GM21381 (cell line): ENCODE measurements at regions not wholly inside any gene's neighbourhood (a gene's known extent, or its start where the extent isn't known, plus 50 kb on each side); places are given as distances from the start of the nearest gene placed in this dataset.
"Not testable (repeated sequence)": the region's sequence is repeated elsewhere in the genome, so short reads cannot be mapped to it uniquely, and the experiment has no call there.

Experiments
- ATAC-seq: cut with Tn5 transposase; IDR thresholded peaks from one replicate; pipeline ENCODE4 v1.9.1; 2021; ENCODE audit warnings: mild to moderate bottlenecking, moderate library complexity; ENCODE audit not compliant: unreplicated experiment

DNA sequence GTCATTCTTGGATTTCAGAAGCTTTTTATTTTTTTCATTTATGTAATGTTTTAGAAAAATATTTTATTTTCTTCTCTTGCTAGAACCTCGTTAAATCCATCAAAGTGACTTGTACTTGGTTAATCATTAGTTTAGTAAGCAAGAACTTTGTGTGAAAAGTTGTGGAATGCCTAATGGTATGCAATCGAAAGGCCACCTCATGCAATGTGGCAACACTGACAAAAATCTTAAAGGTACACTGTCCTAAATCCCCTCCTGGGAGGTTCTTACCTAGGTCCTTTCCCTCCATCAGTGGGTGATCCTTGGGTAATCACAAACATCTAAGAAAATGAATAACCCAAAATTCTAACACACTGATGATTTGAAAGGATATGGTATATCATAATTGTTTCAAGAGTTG is 304.2 kb downstream of the DNAH5 start:
- ATAC-seq: no peak

DNA sequence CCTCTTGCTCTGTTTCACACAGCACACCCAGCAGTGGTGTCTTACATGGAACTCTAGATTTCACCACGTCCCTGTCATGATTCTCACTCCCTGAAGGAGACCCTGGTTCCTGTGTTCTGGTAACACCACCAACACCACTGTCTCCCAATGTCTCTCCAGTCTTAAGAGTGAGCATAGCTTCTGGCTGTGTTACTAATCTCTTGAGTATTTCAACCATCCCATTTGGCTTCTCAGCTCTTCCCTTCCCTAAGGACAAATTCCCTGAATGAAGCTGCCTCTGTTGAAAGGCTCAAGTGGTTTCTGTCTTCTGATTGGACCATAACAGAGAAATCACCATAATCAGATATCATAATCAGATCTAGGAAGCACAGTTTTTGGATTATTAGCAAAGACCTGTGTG is 311.8 kb downstream of the DNAH5 start:
- no peak for ATAC-seq

DNA sequence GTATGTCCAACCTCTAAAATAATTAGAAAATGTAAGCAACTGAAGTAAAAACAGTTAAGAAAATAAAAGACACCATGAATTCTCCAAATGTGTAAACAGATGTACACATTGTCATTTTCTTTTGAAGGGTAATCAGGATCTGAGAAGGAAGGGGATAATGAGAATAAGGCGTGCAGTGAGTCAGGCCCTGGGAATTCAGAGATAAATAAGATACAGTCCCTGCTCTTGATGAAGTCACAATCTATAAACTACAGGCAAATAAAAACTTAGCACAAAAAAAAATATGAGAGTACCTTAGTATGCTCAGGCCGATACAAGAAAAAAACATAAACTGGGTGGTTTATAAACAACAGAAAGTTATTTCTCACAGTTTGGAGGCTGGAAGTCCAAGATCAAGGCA is 315.3 kb downstream of the DNAH5 start:
- no peak for ATAC-seq

DNA sequence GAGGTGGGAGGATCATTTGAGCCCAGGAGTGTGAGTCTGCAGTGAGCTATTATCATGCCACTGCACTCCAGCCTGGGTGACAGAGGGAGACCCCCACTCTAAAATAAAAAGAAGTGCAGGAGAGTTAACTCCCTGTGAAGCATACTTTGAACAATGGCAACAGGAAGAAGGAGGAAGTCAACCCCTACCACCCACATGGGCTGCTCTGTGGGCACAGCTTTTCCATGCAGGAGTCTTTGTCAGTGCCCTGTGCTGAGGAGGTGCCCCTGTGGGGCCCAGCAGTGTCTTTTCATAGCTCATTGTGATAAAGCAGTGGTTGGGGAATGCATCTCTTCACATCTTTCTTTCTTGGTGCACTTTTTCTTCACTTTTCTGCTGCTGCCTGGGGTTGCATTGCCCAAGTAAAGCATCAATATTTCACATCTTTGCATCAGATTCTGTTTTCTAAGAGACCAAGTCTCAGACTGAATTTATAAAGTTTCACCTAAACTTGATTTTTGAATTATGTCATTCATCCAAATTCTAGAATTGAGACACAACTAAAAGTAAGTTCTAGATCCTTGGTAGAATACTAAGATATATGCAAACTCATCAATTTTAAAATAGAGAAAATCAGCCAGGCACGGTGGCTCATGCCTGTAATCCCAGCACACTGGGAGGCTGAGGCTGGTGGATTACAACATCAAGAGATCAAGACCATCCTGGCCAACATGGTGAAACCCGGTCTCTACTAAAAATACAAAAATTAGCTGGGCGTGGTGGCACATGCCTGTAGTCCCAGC is 316.6 kb downstream of the DNAH5 start:
- no peak for ATAC-seq

DNA sequence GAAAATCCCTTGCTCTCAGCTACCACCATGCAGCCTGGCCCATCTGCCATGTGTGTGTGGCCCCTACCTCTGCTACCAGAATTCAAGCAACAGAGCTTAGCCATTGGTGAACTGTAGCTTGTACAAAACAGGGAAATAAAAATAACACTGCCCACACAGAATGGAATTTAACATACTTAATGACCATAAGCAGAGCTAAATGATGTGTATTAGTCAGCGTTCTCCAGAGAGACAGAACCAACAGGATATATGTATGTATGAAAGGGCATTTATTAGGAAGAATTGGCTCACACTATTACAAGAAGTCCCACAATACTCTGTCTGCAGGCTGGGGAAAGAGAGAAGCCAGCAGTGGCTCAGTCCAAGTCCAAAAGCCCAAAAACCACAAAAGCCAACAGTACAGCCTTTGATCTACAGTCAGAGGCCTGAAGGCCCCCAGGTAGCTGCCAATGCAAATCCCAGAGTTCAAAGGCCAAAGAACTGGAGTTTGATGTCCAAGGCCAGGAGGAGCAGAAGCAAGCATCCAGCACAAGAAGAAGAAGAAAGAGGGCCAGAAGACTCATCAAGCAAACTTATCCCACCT is 318.8 kb downstream of the DNAH5 start:
- no peak for ATAC-seq

DNA sequence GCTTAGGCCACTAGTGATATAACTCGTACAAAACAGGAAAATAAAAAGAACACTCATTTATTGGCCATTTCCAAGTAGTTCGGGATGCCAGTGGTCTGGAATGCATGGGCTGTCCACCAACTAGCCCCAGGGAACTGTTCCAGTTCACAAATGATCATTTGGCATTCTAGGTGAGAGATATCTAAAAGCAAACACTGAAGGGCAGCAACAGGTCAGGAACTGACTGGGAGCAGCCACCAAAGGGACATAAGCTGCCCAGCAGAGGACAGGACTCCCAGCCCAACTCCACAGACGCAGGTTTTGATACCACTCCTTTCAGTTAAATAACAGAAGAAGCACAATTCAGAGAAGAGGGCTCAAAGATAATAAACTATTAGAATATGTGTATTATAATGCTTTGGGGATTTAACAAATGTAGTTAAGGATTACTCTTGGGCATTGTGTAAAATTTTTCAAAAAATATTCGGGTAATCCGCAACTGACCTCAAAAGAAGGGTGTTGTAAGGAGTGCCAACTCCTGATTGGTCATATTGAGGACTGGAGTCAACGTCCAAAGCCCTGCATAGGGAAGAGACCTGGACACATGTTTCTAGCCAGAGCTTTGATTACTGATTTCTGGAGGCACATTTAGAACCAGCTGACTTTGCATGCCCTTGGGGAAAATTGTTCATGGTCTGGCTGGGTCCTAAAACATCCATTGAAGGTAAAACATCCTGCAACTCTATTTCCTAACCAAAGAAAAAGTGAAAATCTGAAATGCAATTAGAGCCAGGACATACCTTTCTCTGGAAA is 320.0 kb downstream of the DNAH5 start:
- no peak for ATAC-seq

DNA sequence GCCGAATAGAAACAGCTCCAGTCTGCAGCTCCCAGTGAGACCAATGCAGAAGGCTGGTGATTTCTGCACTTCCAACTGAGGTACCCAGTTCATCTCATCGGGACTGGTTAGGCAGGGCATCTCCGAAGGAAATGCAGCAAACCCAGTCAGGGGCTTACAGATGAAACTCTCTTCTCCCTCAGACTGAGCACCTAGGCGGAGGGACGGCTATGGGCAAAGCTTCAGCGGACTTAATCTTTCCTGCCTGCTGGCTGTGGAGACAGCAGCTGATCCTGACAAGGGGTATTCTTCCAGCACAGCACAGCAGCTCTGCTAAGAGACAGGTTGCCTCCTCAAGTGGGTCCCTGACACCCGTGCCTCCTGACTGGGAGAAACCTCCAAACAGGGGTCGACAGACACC is 330.9 kb downstream of the DNAH5 start:
- ATAC-seq: no peak

DNA sequence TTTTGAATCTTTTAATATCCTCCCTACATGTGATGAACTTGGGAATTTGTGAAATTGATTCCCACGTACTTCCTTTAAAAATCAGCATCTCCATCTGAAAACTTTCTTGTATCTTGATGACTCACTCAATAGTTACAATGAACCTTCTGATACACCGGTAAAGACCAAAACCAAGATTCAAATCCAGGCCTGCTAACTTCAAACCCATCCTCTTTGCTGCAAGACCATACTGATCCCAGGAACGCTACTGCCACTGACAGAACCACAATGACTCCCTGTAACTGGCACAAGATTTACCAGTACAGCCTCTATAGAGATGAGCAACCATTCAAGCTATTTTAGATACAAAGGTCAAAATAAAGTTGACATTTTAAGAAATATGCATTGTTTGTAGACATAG is 332.9 kb downstream of the DNAH5 start:
- no peak for ATAC-seq

DNA sequence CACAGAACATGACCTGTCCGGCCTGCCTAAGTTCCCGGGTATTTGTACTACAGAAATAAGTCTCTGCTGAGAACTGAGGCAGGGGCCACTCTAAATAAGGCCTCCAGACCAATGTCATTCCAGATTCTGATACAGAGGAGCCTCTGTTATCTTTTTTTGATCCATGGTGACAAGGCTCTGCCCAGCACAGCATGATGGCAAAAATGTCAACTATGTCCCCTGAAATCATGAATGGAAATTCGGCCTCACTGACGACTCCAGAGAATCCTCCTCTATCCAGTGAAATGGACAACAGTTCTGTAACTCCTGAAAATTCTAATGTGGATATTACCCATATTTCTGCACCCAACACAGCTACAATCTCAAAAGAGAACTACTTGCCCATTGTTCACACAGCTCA is 335.0 kb downstream of the DNAH5 start:
- ATAC-seq: no peak

DNA sequence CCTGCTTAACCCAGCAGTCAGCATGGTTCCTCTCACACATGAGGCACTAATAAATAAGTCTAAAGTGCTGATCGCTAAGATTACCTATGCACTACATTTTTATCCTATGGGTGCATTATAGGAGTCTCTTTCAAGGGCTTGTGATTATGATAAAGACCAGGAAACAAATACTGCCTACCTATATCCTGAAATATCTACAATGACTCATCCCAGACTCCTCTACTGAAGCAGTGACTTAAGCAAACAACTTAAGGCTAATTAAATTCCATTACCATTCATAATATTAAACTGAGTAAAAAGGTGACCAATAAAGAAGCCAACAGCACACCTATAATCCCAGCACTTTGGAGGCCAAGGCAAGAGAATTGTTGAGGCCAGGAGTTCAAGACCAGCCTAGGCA is 338.4 kb downstream of the DNAH5 start:
- ATAC-seq: no peak

DNA sequence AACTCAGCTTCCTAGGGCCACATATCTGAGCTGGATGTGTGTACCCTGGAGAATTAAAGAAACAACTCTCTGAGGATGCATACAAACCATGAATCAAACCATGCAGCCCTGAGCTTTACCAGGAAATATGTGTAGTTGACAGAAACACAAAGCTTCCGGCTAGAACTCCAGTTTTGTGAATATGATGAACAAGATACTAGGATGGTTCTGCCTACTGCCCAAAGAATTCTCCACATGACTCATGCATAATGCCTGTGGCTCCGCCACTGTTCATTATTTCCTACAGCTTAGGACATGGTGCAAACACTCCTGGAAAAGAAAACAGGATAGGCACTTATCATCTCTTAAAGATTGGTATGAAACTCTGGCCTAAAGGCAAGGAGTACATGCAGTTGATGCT is 343.4 kb downstream of the DNAH5 start:
- no peak for ATAC-seq

DNA sequence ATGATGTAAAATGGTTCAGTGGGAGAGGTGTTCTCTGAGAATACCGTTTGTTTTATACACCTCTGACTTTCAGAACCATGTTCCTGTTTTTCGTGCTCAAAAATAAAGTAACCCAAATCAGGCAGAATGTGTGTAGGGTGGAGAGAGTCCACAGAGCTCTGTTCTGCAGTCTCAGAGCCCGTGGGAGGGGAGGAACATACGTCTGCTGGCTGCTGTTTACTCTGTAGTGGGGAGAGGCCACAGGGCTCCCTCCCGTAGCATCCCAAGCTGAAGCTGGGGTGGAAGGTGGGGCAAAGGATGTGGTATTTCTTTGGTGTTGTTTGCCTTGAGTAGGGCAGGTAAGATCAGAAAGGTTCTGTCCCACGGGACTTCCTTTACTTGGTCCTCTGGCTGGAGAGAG is 348.5 kb downstream of the DNAH5 start:
- no peak for ATAC-seq

DNA sequence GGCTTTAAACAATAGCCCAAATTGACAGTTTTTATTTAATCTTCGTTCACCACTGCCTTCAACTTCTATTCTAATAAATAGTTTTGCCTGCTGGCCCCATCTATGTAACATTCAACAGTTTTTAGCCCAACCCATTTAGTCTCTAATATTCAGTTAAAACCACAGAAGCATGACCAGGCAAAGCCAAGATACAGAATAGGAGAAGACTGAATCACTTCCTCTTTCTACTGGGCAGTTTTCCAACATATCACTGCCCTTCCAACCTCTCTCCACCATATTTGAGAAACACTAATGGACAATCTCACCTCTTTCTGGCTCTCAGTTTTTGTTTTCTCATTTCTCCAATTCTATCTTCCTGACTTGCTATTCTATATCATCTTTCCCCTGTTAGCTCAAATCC is 352.9 kb downstream of the DNAH5 start:
- ATAC-seq: no peak

DNA sequence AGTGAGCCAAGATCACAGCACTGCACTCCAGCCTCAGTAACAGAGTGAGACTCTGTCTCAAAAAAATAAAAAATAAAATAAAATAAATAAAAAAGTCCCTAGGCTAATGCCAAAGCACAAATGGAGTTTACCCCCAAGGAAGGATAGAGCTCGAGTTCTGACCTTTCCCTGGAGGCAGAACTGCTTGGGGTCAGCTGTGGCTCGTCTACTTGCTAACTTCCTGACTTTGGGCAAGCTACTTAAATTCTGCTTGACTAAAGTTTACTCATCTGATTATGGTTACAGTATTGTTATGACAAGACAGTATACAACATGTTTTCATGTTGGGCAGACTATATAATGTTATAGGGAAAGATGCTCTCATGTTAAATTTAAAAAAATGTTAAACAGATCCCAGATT is 359.2 kb downstream of the DNAH5 start:
- no peak for ATAC-seq

DNA sequence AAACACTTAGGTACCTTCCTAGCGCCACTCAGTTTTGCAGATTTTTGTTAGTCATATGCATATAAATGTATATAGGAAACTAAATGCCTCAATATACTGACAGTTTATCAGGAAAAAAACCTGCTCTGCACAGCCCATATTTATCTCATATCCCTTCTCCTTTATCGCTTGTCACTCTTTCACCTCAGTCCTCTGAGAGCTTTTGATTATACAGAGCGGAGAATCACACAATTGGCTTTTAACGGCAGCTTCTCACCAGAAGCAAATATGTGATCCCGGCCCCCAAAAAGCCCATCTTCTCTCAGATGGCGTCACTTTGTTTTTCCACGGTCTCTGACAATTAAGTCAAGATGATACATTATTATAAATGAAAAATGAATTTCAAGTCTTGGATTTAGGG is 362.6 kb downstream of the DNAH5 start:
- no peak for ATAC-seq

DNA sequence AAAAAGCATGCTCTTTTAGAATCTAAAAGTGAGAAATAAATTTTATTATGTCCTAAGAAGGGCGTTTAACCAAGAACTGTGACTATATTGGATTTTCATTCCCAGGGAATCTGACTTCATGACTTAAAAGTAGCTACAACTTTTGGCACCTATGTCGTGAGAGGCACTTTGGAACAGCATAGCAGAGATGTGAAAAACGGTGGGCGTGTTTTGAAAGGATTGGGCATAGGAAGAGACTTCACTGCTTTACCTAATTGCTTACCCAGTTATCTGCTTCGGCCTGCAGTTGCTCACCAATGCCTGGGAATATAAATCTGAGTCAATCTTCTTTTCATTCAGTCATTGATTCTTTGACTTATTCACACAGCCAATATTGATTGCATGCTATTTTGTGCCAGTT is 363.4 kb downstream of the DNAH5 start:
- ATAC-seq: no peak

DNA sequence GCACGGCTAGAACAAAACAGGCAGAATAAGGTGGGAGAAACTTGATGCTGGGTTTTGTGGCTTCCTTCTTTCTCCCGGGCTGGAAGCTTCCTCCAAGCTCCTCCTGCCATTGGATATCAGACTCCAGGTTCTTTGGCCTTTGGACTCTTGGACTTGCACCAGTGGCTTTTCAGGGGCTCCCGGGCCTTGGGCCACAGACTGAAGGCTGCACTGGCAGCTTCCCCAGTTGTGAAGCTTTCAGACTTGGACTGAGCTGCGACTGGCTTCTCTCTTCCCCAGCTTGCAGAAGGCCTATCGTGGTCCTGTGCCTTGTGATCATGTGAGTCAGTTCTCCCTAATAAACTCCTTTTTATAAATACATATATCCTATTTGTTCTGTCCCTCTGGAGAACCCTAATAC is 364.4 kb downstream of the DNAH5 start:
- ATAC-seq: no peak

DNA sequence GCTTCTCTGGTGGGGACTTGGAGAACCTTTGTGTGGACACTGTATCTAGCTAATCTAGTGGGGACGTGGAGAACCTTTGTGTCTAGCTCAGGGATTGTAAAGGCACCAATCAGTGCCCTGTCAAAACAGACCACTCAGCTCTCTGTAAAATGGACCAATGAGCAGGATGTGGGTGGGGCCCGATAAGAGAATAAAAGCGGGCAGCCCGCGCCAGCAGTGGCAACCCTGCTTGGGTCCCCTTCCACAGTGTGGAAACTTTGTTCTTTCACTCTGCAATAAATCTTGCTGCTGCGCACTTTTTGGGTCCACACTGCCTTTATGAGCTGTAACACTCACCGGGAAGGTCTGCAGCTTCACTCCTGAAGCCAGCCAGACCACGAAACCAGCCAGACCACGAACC is 365.4 kb downstream of the DNAH5 start:
- not testable (repeated sequence) for ATAC-seq

DNA sequence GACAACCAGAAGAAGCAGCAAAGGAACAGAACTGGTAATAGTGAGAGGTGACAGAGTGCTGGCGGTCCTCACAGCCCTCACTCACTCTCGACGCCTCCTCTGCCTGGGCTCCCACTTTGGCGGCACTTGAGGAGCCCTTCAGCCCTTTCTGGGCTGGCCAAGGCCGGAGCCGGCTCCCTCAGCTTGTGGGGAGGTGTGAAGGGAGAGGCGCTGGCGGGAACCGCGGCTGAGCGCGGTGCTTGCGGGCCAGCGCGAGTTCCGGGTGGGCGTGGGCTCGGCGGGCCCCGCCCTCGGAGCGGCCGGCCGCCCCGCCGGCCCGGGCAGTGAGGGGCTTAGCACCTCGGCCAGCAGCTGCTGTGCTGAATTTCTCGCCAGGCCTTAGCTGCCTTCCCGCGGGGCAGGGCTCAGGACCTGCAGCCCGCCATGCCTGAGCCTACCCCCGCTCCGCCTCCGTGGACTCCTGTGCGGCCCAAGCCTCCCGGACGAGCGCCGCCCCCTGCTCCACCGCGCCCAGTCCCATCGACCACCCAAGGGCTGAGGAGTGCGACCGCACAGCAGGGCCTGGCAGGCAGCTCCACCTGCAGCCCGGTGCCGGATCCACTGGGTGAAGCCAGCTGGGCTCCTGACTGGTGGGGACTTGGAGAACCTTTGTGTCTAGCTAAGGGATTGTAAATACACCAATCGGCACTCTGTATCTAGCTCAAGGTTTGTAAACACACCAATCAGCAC is 366.0 kb downstream of the DNAH5 start:
- not testable (repeated sequence) for ATAC-seq

DNA sequence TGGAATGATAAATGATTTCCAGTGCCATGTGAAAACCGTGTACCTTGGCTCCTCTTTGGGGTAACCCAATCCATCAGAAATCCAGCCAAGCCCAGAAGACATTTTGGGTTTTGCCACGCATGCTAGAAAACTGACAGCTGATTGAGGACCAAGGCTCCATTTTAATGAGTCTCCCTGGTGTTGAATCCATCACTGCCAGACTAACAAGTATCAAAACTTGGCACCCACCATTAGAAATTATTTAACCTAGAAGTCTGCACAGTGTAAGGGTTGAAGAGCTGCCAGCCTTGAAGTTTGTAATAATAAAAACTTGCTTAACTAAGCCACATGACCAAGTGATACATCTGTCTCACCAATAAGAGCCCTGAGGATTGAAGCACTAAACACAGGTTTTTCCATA is 369.9 kb downstream of the DNAH5 start:
- no peak for ATAC-seq

DNA sequence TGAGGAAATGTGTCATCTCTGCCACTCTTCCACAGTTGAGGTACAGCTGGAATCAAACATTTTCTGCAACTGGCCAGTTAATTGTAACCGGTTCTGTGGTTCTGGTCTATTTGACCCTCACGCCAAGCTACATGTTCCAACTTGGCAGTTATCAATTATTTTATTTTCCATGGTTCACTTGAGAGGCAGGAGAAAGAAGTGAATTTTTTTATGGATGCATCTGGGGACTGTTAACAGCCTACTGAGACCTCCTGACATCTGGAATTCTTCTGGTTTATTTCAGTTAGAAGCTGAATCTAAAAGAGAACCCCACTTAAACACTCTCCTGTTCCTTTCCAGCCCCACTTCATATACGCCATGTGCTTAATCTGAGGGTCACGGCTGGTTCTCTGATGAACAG is 372.3 kb downstream of the DNAH5 start:
- ATAC-seq: no peak
